Endothelial cell (in vitro differentiated cells): ENCODE measurements at regions not wholly inside any gene's neighbourhood (a gene's known extent, or its start where the extent isn't known, plus 50 kb on each side); places are given as distances from the start of the nearest gene placed in this dataset.

Experiments
- DNase-seq: peaks from one replicate; pipeline ENCODE4 v3.0.0; 2021; ENCODE audit warnings: low spot score
- H3K27ac Mint-ChIP-seq: one replicate; pipeline ENCODE4 v1.8.0; 2021; ENCODE audit warnings: mixed read lengths, inconsistent platforms; ENCODE audit not compliant: unreplicated experiment
- H3K27me3 Mint-ChIP-seq: one replicate; pipeline ENCODE4 v1.8.0; 2021; ENCODE audit warnings: mild to moderate bottlenecking, moderate library complexity, mixed read lengths, inconsistent platforms; ENCODE audit not compliant: unreplicated experiment
- H3K36me3 Mint-ChIP-seq: one replicate; pipeline ENCODE4 v1.8.0; 2021; ENCODE audit warnings: mild to moderate bottlenecking, low read depth, mixed read lengths, inconsistent platforms; ENCODE audit not compliant: unreplicated experiment
- H3K4me1 Mint-ChIP-seq: one replicate; pipeline ENCODE4 v1.8.0; 2021; ENCODE audit warnings: mild to moderate bottlenecking, mixed read lengths, inconsistent platforms; ENCODE audit not compliant: unreplicated experiment
- H3K4me3 Mint-ChIP-seq: one replicate; pipeline ENCODE4 v1.8.0; 2021; ENCODE audit warnings: mild to moderate bottlenecking, mixed read lengths, inconsistent platforms; ENCODE audit not compliant: unreplicated experiment
- H3K9me3 Mint-ChIP-seq: one replicate; pipeline ENCODE4 v1.8.0; 2021; ENCODE audit warnings: mixed read lengths, inconsistent platforms; ENCODE audit not compliant: unreplicated experiment
- TF ChIP-seq, protein P1 (sequence below): fragments of 200-600 bp; sonication (generic); IDR thresholded peaks from one replicate; pipeline ENCODE4 v1.5.0; 2021; ENCODE audit warnings: antibody characterized with exemption; ENCODE audit not compliant: unreplicated experiment

DNA sequence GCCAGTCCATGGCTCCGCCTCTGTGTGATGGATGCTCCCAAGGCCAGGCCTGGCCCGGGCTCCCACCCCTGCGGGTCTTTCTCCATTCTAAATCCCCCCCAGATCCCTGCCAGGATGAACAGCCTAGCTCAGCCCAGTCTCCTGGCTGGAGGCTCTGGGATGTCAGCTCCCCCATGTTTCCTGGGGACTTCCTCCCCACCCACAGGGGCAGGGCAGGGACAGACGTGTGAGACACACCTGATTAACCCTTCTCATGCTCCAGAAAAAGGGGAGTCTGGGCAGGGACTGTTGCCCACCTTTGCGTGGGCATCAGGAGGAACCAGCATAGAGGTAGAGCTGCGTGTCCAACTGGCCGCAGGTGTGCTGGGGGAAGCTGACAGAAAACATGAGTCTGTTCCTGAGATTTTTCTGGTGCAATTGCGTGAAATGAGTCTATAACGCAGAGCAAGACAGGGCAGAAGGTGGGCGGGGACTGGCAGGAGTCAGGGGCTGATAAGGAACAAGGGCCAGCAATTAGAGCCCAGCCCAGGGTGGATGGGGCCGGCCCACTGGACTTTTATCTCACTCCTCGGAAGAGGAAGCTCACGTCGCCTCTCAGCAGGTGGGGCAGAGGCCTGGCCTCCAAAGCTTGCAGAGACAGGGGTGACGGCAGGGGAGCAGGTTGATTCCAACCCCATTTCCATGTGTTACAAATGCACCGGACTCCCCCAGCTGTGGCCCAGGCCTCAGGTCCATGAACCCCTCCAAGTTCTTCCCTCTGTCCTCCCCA is 238.2 kb downstream of the RBFOX3 start:
- no peaks in the 10 kb centered on the region for H3K4me1 Mint-ChIP-seq

DNA sequence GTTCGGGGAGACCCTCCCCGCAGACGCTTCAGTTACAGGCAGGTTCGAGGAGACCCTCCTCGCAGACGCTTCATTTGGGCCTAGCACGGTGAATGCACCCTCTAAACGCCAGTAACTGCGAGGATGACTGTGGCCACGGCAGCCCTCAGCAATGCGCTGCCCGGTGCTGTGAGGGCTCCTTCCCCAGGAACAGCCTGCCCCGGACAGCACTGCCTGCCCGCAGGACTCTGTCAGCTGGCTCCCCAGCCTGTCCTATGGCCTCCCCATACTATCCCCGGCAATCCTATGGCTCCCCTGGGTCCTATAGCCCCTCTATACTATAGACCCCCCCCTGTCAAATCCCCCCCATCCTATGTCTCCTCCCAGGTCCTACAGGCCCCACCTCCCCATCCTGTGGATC is 238.9 kb downstream of the RBFOX3 start:
- no peaks in the 10 kb centered on the region for H3K9me3 Mint-ChIP-seq
- H3K36me3 Mint-ChIP-seq: no peaks in the 10 kb centered on the region
- peaks cover 6% of the 10 kb centered on the region for H3K27me3 Mint-ChIP-seq
- TF ChIP-seq, protein P1, sequence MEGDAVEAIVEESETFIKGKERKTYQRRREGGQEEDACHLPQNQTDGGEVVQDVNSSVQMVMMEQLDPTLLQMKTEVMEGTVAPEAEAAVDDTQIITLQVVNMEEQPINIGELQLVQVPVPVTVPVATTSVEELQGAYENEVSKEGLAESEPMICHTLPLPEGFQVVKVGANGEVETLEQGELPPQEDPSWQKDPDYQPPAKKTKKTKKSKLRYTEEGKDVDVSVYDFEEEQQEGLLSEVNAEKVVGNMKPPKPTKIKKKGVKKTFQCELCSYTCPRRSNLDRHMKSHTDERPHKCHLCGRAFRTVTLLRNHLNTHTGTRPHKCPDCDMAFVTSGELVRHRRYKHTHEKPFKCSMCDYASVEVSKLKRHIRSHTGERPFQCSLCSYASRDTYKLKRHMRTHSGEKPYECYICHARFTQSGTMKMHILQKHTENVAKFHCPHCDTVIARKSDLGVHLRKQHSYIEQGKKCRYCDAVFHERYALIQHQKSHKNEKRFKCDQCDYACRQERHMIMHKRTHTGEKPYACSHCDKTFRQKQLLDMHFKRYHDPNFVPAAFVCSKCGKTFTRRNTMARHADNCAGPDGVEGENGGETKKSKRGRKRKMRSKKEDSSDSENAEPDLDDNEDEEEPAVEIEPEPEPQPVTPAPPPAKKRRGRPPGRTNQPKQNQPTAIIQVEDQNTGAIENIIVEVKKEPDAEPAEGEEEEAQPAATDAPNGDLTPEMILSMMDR: no peak
- H3K4me1 Mint-ChIP-seq: no peaks in the 10 kb centered on the region
- DNase-seq: no peak
- no peak overlapping the region for H3K27ac Mint-ChIP-seq
- H3K4me3 Mint-ChIP-seq: no peak overlapping the region

More for the DNA sequence above, 238.2 kb downstream of the RBFOX3 start:
- TF ChIP-seq, protein P1: no peak
- Mint-ChIP-seq H3K27me3 (peaks cover 7% of the 10 kb centered on the region), H3K4me3 (no peak overlapping the region), H3K9me3 (no peaks in the 10 kb centered on the region), H3K36me3 (no peaks in the 10 kb centered on the region), H3K27ac (no peak overlapping the region)
- no peak for DNase-seq

DNA sequence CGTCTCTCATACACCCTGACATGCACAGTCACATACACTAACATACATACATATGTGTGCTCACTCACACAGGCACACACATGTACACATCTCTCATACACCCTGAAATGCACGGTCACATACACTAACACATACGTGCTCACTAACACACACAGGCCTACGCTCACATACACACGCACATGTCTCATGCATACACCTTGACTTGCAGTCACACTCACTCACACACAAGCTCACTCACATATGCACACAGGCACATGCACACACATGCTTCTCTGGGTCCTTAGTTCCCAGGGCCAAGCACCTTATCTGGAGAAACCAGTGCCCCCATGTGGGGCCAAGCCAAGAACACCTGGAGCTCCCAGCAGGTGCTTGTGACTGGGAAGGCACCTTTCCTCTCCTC is 240.3 kb downstream of the RBFOX3 start:
- Mint-ChIP-seq H3K9me3 (no peaks in the 10 kb centered on the region), H3K27ac (no peak overlapping the region), H3K27me3 (peaks cover 6% of the 10 kb centered on the region), H3K4me3 (peak overlapping the region; percentile 10), H3K36me3 (no peaks in the 10 kb centered on the region), H3K4me1 (no peaks in the 10 kb centered on the region)
- DNase-seq: no peak
- TF ChIP-seq, protein P1: no peak

DNA sequence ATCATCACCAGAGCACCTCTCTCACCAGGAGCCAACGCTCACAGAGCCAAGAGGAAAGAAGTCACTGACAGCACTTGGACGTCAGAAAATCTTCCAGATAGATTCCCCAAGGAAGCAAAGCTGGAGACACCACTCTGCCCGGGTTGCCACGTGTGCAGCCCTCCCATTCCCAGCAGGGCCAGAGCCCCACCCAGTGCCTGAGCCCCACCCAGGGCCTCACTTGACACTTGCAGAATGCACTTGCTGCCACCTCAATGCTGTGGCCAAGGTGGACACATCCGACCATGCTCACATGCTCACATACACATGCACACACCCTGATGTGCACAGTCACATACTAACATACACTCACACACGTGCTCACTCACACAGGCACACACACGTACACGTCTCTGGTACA is 240.7 kb downstream of the RBFOX3 start:
- no peaks in the 10 kb centered on the region for H3K36me3 Mint-ChIP-seq
- peak overlapping the region; percentile 10 for H3K4me3 Mint-ChIP-seq
- no peaks in the 10 kb centered on the region for H3K9me3 Mint-ChIP-seq
- DNase-seq: no peak
- H3K27ac Mint-ChIP-seq: no peak overlapping the region
- peaks cover 6% of the 10 kb centered on the region for H3K27me3 Mint-ChIP-seq
- TF ChIP-seq, protein P1: no peak
- H3K4me1 Mint-ChIP-seq: no peaks in the 10 kb centered on the region

DNA sequence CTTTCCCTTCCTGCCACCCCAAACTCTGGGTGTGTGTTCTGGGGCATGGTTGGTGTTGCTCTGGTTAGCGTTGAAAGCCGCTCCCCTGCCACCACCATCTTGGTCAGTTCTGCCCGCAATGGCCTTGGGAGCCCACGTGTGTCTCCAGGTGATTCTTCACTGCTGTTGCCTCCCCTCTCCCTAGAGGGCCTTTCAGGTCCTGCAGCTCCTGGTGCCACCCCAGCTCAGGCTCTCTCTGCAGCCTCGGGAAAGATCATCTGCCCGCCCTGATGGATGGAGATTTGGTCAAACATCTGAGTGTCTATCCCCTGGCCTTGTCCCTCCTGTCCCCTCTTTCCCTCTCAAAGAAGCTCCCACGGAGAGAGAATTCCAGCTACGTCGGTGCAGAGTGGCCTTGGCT is 241.3 kb downstream of the RBFOX3 start:
- Mint-ChIP-seq H3K4me3 (no peak overlapping the region), H3K36me3 (no peaks in the 10 kb centered on the region), H3K27me3 (peaks cover 6% of the 10 kb centered on the region), H3K4me1 (no peaks in the 10 kb centered on the region), H3K9me3 (no peaks in the 10 kb centered on the region), H3K27ac (no peak overlapping the region)
- TF ChIP-seq, protein P1: no peak
- no peak for DNase-seq
